HepG2 (cell line): ENCODE measurements at regions not wholly inside any gene's neighbourhood (a gene's known extent, or its start where the extent isn't known, plus 50 kb on each side); places are given as distances from the start of the nearest gene placed in this dataset.

Source experiments
- ATAC-seq: fragments of 200-7000 bp; cut with Tn5 transposase; 3 replicates; pipeline ENCODE4 v1.9.1; 2020; ENCODE audit warnings: mild to moderate bottlenecking, moderate library complexity
- BruUV-seq: library from RNA; stranded (reverse); fragments of 400-500 nt; replicated peaks from 2 replicates; lab custom pipeline; 2021; lab: Mats Ljungman, UMichigan
- CTCF ChIA-PET: fragments of 300-600 bp; formaldehyde crosslinking; extraction: SDS; loops from one replicate; lab custom pipeline; 2021; ENCODE audit warnings: low total read pairs, inconsistent platforms, low intra/inter-chr PET ratio; lab: Yijun Ruan, JAX
- POLR2A ChIA-PET: fragments of 350-600 bp; sonication (Branson Sonifier 250); formaldehyde crosslinking; loops from one replicate; lab custom pipeline; 2020; ENCODE audit warnings: antibody characterized with exemption, inconsistent platforms; lab: Yijun Ruan, JAX
- DNase-seq: peaks from one replicate; pipeline ENCODE4 v3.0.0-alpha.2; 2015; ENCODE audit warnings: low spot score
- FAIRE-seq: peaks from 3 replicates; lab custom pipeline; 2011; peaks lifted over from hg19 to GRCh38; lab: Jason Lieb, UNC
- H2AFZ ChIP-seq: one replicate; pipeline ENCODE4 v1.6.1; 2011; ENCODE audit warnings: low read length, inconsistent platforms
- H3K27ac ChIP-seq: fragments of 300-600 bp; 3 replicates; pipeline ENCODE4 v1.8.0; 2011; ENCODE audit warnings: mixed run types, mild to moderate bottlenecking, mixed read lengths, low read length, inconsistent platforms; ENCODE audit not compliant: insufficient read depth; ENCODE audit errors: extremely low read length
- H3K27me3 ChIP-seq, 2 experiments: fragments of 200-600 bp in 1 of 2; 2 replicates in 1 of 2; 3 replicates in 1 of 2; pipeline versions ENCODE4 v1.6.0 to v1.8.0; 2011; ENCODE audit warnings: low read length in 2 of 2, mild to moderate bottlenecking in 2 of 2, moderate library complexity in 2 of 2, inconsistent platforms in 1 of 2; ENCODE audit not compliant: insufficient read depth in 2 of 2, control insufficient read depth in 1 of 2
- H3K36me3 ChIP-seq, 2 experiments: fragments of 200-600 bp in 1 of 2; replicated peaks in 1 of 2; 2 replicates in 1 of 2; 3 replicates in 1 of 2; pipeline versions ENCODE4 v1.5.1 to v1.8.0; 2011; ENCODE audit warnings: low read length in 2 of 2, inconsistent platforms in 1 of 2; ENCODE audit not compliant: insufficient read depth in 2 of 2, control insufficient read depth in 1 of 2
- H3K4me1 ChIP-seq: 2 replicates; pipeline ENCODE4 v1.5.1; 2012; ENCODE audit warnings: low read length, inconsistent platforms; ENCODE audit not compliant: insufficient read depth
- H3K4me2 ChIP-seq: 2 replicates; pipeline ENCODE4 v1.6.0; 2011; ENCODE audit warnings: low read depth, low read length, inconsistent platforms
- H3K4me3 ChIP-seq, 3 experiments: fragments of 200-600 bp in 1 of 3; sonication (generic), shearing (Covaris generic) in 1 of 3; replicated peaks in 1 of 3; 2 replicates each; pipeline ENCODE4 v1.5.1; 2011 to 2016; ENCODE audit warnings: low read length in 3 of 3, inconsistent platforms in 2 of 3, low read depth in 2 of 3, mild to moderate bottlenecking in 2 of 3, control low read depth in 1 of 3, mixed read lengths in 1 of 3; ENCODE audit not compliant: insufficient read depth in 1 of 3
- H3K79me2 ChIP-seq: one replicate; pipeline ENCODE4 v1.6.1; 2011; ENCODE audit warnings: low read length, inconsistent platforms; ENCODE audit not compliant: insufficient read depth
- H3K9ac ChIP-seq: 2 replicates; pipeline ENCODE4 v1.6.0; 2011; ENCODE audit warnings: mild to moderate bottlenecking, low read depth, low read length, inconsistent platforms; ENCODE audit not compliant: insufficient read depth
- H3K9me3 ChIP-seq: 2 replicates; pipeline ENCODE4 v1.5.1; 2012; ENCODE audit warnings: mild to moderate bottlenecking, low read length
- H4K20me1 ChIP-seq: 2 replicates; pipeline ENCODE4 v1.6.0; 2011; ENCODE audit warnings: inconsistent platforms, mild to moderate bottlenecking, low read length, moderate library complexity; ENCODE audit not compliant: insufficient read depth
- GATA4 ChIP-seq: sonication (generic); IDR thresholded peaks from 2 replicates; pipeline ENCODE4 v1.6.1; 2016; ENCODE audit warnings: antibody characterized with exemption, low read depth, borderline replicate concordance
- MAX ChIP-seq: IDR thresholded peaks from 2 replicates; pipeline ENCODE4 v1.6.1; 2012; ENCODE audit warnings: inconsistent platforms
- MXI1 ChIP-seq: IDR thresholded peaks from 3 replicates; pipeline ENCODE4 v1.6.1; 2012; ENCODE audit warnings: low read depth, low read length, inconsistent platforms, borderline replicate concordance
- PPARG ChIP-seq: conservative IDR thresholded peaks from 2 replicates; pipeline ENCODE4 v1.6.1; 2016; ENCODE audit warnings: missing biosample characterization, missing genetic modification reagents
- RBM22 ChIP-seq: fragments of 200-400 bp; formaldehyde crosslinking; optimal IDR thresholded peaks from 2 replicates; pipeline ENCODE3; 2017; ENCODE audit warnings: mild to moderate bottlenecking, low read length, moderate library complexity
- SNAPC2 ChIP-seq: sonication (generic); formaldehyde crosslinking; IDR thresholded peaks from 2 replicates; pipeline ENCODE4 v1.8.1; 2022; ENCODE audit warnings: mild to moderate bottlenecking, missing genetic modification reagents
- ZBTB20 ChIP-seq: sonication (generic); formaldehyde crosslinking; IDR thresholded peaks from 2 replicates; pipeline ENCODE4 v1.8.1; 2023; ENCODE audit warnings: missing genetic modification reagents, low read depth, mild to moderate bottlenecking, borderline replicate concordance
- ZNF670 ChIP-seq: sonication (generic); formaldehyde crosslinking; IDR thresholded peaks from 2 replicates; pipeline ENCODE4 v1.8.0; 2022; ENCODE audit warnings: mild to moderate bottlenecking, missing genetic modification reagents, borderline replicate concordance
- ZSCAN30 ChIP-seq: sonication (generic); formaldehyde crosslinking; IDR thresholded peaks from 2 replicates; pipeline ENCODE4 v1.5.0; 2020; ENCODE audit warnings: mild to moderate bottlenecking, missing genetic modification reagents
- WGBS: methylation state at CpG from one replicate; pipeline ENCODE4 v1.1.6; 2017; ENCODE audit warnings: low lambda C conversion rate; 5-methylcytosine and 5-hydroxymethylcytosine counted together
- in situ Hi-C: cut with HindIII; loops from 2 replicates; pipeline ENCODE4 v1.10.0; 2017; ENCODE audit warnings: low pct_unique_long_range_greater_than_20kb; ENCODE audit not compliant: extremely low pct_ligation_motif_present
- intact Hi-C: fragments of 100-400 bp; cut with micrococcal nuclease; formaldehyde crosslinking; loops from one replicate; pipeline ENCODE4 v1.10.0; 2022; ENCODE audit not compliant: unreplicated experiment
- TF ChIP-seq, protein P1 (sequence below): sonication (generic); formaldehyde crosslinking; IDR thresholded peaks from 2 replicates; pipeline ENCODE4 v1.8.1; 2023; ENCODE audit warnings: missing genetic modification reagents, inconsistent platforms, borderline replicate concordance
- TF ChIP-seq, protein P2 (sequence below): sonication (generic); formaldehyde crosslinking; IDR thresholded peaks from 2 replicates; pipeline ENCODE4 v1.5.1; 2020; ENCODE audit warnings: missing genetic modification reagents, mild to moderate bottlenecking, borderline replicate concordance

DNA sequence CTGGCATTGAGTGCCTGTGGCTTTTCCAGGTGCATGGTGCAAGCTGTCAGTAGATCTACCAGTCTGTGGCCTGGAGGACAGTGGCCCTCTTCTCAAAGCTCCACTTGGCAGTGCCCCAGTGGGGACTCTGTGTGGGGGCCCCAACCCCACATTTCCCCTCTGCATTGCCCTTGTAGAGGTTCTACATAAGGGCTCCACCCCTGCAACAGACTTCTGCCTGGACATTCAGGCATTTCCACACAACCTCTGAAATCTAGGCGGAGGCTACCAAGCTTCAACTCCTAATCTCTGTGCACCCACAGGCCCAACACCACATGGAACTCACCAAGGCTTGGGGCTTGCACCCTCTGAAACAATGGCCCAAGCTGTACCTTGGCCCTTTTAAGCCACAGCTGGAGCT lies 102.7 kb upstream of the PLEKHG7 start:
- in situ Hi-C loops = loop anchor here (25.0 kb wide), 1 partner anchor 1213 kb away; no protein-coding TSS in a partner anchor
- no peaks in the 10 kb centered on the region for H3K79me2 ChIP-seq
- DNase-seq = no peak
- H4K20me1 ChIP-seq = no peaks in the 10 kb centered on the region
- no peak overlapping the region for H2AFZ ChIP-seq
- CTCF ChIA-PET = no interaction called here
- no peak overlapping the region for H3K4me3 ChIP-seq
- BruUV-seq = no TSS peak
- H3K4me2 ChIP-seq = no peak overlapping the region
- ATAC-seq = no peak
- no peaks in the 10 kb centered on the region for H3K36me3 ChIP-seq
- no peak overlapping the region for H3K27ac ChIP-seq
- 60% methylated on average over 1 of the region's 1 CpG for WGBS
- intact Hi-C loops = no loop called here
- TF ChIP-seq, protein P1, sequence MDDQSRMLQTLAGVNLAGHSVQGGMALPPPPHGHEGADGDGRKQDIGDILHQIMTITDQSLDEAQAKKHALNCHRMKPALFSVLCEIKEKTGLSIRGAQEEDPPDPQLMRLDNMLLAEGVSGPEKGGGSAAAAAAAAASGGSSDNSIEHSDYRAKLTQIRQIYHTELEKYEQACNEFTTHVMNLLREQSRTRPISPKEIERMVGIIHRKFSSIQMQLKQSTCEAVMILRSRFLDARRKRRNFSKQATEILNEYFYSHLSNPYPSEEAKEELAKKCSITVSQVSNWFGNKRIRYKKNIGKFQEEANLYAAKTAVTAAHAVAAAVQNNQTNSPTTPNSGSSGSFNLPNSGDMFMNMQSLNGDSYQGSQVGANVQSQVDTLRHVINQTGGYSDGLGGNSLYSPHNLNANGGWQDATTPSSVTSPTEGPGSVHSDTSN (CRISPR knock-in tag) = no peak
- TF ChIP-seq MXI1 (no peak), PPARG (no peak), ZBTB20 (CRISPR knock-in tag) (no peak), ZSCAN30 (CRISPR knock-in tag) (no peak), GATA4 (no peak), RBM22 (no peak)
- TF ChIP-seq, protein P2, sequence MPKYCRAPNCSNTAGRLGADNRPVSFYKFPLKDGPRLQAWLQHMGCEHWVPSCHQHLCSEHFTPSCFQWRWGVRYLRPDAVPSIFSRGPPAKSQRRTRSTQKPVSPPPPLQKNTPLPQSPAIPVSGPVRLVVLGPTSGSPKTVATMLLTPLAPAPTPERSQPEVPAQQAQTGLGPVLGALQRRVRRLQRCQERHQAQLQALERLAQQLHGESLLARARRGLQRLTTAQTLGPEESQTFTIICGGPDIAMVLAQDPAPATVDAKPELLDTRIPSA = no peak
- H3K4me1 ChIP-seq = no peaks in the 10 kb centered on the region
- POLR2A ChIA-PET = no interaction called here
- H3K9ac ChIP-seq = no peak overlapping the region
- FAIRE-seq = no peak
- peaks cover 23% of the 10 kb centered on the region for H3K9me3 ChIP-seq
- H3K27me3 ChIP-seq = no peaks in the 10 kb centered on the region

DNA sequence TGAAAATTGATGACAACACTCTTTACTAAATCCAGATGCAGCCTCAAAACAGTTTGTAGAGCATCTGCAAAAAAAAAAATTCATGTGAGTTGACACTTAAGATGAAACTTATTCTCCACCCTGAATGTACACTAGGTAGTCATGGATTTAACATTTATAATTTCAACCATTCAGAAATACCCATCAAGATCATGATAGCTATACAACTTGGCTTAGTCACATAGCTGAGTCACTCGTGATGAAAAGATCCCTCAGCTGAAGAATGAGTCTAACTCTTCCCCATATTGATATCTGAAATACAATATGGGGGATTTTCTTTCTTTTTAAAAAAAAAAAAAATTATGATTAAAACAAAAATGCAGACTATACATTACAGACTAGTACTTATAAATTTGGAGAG lies 104.8 kb upstream of the PLEKHG7 start:
- DNase-seq = no peak
- in situ Hi-C loops = no loop called here
- 0% methylated on average over 1 of the region's 1 CpG for WGBS
- Histone ChIP-seq H3K4me1 (peaks cover 9% of the 10 kb centered on the region), H4K20me1 (no peaks in the 10 kb centered on the region), H2AFZ (no peak overlapping the region), H3K27me3 (no peaks in the 10 kb centered on the region), H3K27ac (no peak overlapping the region), H3K9me3 (peaks cover 23% of the 10 kb centered on the region), H3K4me3 (no peak overlapping the region), H3K9ac (no peak overlapping the region), H3K79me2 (no peaks in the 10 kb centered on the region), H3K4me2 (no peak overlapping the region)
- ChIA-PET CTCF (no interaction called here), POLR2A (no interaction called here)
- BruUV-seq = no TSS peak
- no peak for FAIRE-seq
- TF ChIP-seq MAX = no peak
- TF ChIP-seq ZNF670 (CRISPR knock-in tag) = no peak
- TF ChIP-seq SNAPC2 = no peak
- TF ChIP-seq, all 625 proteins: peak for 0
- H3K36me3 ChIP-seq = no peaks in the 10 kb centered on the region
- no peak for ATAC-seq
- intact Hi-C loops = no loop called here
